Epithelial cell of proximal tubule (primary cell): ENCODE measurements at regions not wholly inside any gene's neighbourhood (a gene's known extent, or its start where the extent isn't known, plus 50 kb on each side); places are given as distances from the start of the nearest gene placed in this dataset.

Experiments used
- DNase-seq: peaks from one replicate; pipeline ENCODE4 v3.0.0-alpha.2; 2011; ENCODE audit warnings: low read depth
- H3K4me3 ChIP-seq: 2 replicates; pipeline ENCODE4 v1.5.1; 2011; ENCODE audit warnings: low read depth, mild to moderate bottlenecking, low read length
- TF ChIP-seq, protein P1 (sequence below): conservative IDR thresholded peaks from 2 replicates; pipeline ENCODE4 v1.5.1; 2012; ENCODE audit warnings: low read depth, mild to moderate bottlenecking, low read length

DNA sequence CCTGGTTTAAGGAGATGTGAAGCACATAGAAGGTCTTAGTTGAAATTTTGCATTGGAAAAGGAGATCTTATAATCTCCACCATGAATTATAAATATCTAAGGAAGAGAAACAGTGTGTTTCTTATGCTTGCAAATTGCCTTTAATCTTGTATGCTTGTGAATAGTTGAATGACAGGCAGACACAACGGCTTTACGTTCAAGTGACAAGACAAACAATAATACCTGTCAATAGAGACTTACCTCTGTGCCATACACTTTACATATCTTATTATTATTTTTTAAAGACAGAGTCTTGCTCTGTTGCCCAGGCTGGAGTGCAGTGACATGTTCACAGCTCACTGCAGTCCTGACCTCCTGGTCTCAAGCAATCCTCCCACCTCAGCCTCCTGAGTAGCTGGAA, 113.7 kb downstream of the QPCT start:
- TF ChIP-seq, protein P1, sequence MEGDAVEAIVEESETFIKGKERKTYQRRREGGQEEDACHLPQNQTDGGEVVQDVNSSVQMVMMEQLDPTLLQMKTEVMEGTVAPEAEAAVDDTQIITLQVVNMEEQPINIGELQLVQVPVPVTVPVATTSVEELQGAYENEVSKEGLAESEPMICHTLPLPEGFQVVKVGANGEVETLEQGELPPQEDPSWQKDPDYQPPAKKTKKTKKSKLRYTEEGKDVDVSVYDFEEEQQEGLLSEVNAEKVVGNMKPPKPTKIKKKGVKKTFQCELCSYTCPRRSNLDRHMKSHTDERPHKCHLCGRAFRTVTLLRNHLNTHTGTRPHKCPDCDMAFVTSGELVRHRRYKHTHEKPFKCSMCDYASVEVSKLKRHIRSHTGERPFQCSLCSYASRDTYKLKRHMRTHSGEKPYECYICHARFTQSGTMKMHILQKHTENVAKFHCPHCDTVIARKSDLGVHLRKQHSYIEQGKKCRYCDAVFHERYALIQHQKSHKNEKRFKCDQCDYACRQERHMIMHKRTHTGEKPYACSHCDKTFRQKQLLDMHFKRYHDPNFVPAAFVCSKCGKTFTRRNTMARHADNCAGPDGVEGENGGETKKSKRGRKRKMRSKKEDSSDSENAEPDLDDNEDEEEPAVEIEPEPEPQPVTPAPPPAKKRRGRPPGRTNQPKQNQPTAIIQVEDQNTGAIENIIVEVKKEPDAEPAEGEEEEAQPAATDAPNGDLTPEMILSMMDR = no peak
- DNase-seq = no peak
- no peak overlapping the region for H3K4me3 ChIP-seq

DNA sequence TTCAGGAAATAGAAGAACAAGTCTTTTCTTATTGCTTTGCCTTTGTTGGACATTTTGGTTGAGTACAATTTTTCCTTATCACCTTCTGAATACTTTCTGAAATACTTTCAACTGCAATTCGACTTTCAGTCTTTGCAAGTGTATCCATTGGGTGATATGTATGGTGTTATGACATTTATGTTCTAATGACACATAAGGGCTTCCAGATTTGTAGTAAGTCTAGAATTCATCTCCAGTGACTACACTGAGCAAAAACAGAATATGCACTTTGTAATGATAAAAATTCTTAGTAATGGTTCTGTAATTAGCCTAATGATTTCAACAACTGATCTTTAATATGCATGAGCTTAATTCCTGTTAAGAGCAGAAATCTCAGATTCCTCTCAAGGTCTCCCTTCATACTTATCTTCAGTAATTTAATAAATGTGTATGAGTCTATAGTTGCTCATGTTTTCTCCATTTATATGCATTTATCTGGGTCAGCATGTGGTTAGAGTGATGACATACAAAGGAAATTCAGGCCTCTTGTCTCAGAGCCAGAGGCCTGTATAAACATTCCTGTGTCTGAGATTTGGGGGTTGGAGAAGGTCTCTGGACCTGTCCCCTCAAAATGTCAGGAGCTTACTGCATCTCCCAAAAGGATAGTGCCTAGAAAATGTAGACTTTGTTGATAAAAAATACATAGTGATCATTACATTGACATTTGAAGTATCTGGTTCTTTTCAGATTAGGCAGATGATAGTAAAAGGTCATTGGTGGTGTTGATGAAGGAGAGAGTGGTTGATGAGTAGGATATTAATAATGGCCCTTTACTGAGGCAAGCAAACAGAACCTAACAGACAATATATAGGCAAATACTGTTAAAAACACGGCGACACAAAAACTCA, 114.9 kb downstream of the QPCT start:
- no peak overlapping the region for H3K4me3 ChIP-seq
- DNase-seq = no peak
- TF ChIP-seq, protein P1 = no peak

DNA sequence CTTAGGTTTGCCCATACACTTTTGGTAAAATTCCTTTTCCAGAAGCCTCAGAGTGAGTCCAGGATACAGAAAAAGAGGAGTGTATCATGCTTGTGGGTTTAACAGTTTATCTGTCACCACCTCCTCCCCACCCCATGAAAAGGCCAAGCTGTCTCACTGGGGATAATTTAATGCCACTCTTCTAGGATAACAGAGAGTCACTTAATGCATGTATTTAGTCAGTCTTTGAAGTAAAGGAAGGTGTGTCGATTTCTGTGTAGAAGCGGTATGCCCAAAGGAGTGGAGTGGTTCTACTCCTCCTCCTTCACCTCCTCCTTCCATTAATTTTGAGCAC, 116.4 kb downstream of the QPCT start:
- DNase-seq = no peak
- TF ChIP-seq, protein P1 = no peak
- no peak overlapping the region for H3K4me3 ChIP-seq

DNA sequence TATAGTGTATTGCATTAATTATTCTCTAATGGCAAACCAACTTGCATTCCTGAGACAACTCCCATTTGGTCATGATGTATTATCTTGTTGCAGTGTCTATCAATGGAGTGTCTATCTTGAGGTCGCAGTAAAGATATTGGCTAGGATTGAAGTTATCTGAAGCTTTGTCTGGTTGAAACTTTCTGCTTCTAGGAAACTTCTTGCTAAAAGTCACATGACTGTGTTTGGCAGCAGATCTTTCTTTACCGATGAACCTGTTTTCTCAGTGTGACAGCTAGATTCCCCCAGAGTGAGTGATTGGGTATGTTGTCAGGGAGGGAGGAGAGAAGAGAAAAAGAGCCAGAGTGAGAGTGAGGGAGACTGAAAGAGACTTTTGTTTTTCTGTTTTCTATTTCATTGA, 119.6 kb downstream of the QPCT start:
- TF ChIP-seq, protein P1 = no peak
- DNase-seq = no peak
- H3K4me3 ChIP-seq = no peak overlapping the region

DNA sequence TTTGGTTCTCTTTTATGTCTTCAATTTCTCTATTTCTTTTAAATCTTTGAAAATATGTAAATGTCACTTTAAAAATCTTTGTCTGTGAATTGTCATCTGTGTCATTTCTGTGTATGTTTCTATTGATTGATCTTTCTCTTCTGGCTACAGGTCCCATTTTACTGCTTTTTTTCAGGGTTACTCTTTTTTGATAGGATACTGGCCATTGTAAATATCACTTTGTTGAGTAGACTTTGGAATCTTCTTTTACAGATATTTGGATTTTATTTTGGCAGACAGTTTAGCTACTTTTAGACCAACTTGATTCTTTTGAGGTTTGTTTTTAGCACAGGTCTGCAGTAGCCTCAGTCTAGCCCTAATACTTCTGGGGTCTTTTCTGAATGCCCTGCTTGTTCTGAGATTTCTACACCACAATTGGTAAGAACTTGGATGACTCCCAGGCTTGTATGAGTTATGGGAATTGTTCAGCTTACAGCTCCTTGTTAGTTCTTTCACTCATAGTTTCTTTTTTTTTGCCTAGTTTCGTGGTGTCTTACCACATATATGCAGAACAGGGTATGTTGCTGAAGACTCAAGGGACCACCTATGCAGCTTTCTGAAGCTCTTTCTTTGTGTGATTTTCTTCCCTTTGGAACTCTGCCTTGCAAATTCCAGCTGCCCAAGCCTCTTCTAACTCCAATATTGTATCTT, 122.2 kb downstream of the QPCT start:
- H3K4me3 ChIP-seq = no peak overlapping the region
- no peak for DNase-seq
- TF ChIP-seq, protein P1 = no peak

DNA sequence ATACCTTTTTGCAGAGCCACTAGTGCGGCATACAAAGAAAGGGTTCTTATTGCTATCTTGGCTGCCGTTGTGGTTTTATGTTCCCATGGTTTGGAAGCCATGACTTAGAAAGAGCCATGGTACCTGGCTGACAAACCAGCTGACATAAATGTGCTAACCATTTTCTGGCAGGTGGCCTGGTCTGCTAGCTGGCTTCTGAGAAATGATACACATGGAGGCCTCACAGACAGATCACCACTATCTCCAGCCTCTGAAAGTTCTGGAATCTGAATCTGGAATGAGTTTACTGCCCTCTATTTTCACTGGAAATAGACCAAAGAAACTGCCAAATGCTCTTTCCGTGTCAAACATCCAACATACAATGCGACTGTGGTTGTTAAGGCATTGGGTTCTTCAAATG, 123.7 kb downstream of the QPCT start:
- H3K4me3 ChIP-seq = no peak overlapping the region
- DNase-seq = no peak
- TF ChIP-seq, protein P1 = no peak
